SK-N-SH treated with all-trans-retinoic acid at 6 μM for 48 hours (cell line): ENCODE measurements at regions not wholly inside any gene's neighbourhood (a gene's known extent, or its start where the extent isn't known, plus 50 kb on each side); places are given as distances from the start of the nearest gene placed in this dataset.

Experiments used
- ATAC-seq: fragments of 200-7000 bp; cut with Tn5 transposase; 3 replicates; pipeline ENCODE4 v1.9.1; 2020; ENCODE audit warnings: mild to moderate bottlenecking, moderate library complexity
- BACH2 ChIP-seq: fragments of 250-450 bp; sonication (Bioruptor Pico); IDR thresholded peaks from 2 replicates; pipeline ENCODE4 v1.9.0; 2021; ENCODE audit warnings: mild to moderate bottlenecking, borderline replicate concordance
- CREB5 ChIP-seq: fragments of 250-450 bp; sonication (Bioruptor Pico); IDR thresholded peaks from 2 replicates; pipeline ENCODE4 v1.5.1; 2020; ENCODE audit warnings: low read depth, mild to moderate bottlenecking, moderate library complexity
- CSRNP3 ChIP-seq: fragments of 250-450 bp; sonication (Bioruptor Pico); IDR thresholded peaks from 2 replicates; pipeline ENCODE4 v1.5.1; 2021; ENCODE audit warnings: mild to moderate bottlenecking, moderate library complexity
- ESRRG ChIP-seq: fragments of 250-450 bp; sonication (Bioruptor Pico); IDR thresholded peaks from 2 replicates; pipeline ENCODE4 v1.6.1; 2021; ENCODE audit warnings: mild to moderate bottlenecking
- GLIS3 ChIP-seq: fragments of 250-450 bp; sonication (Bioruptor Pico); IDR thresholded peaks from 2 replicates; pipeline ENCODE4 v1.5.0; 2020; ENCODE audit warnings: mild to moderate bottlenecking, moderate library complexity
- OSR1 ChIP-seq: fragments of 250-450 bp; sonication (Bioruptor Pico); IDR thresholded peaks from 2 replicates; pipeline ENCODE4 v1.8.0; 2022; ENCODE audit warnings: moderate library complexity, mild to moderate bottlenecking, inconsistent platforms
- PATZ1 ChIP-seq: fragments of 250-450 bp; sonication (Bioruptor Pico); IDR thresholded peaks from 2 replicates; pipeline ENCODE4 v1.8.0; 2020; ENCODE audit warnings: mild to moderate bottlenecking, moderate library complexity, borderline replicate concordance
- PPARA ChIP-seq: fragments of 250-450 bp; sonication (Bioruptor Pico); IDR thresholded peaks from 2 replicates; pipeline ENCODE4 v1.5.0; 2020; ENCODE audit warnings: mild to moderate bottlenecking, borderline replicate concordance
- RARB ChIP-seq: fragments of 250-450 bp; sonication (Bioruptor Pico); IDR thresholded peaks from 2 replicates; pipeline ENCODE4 v1.8.0; 2021; ENCODE audit warnings: mild to moderate bottlenecking, moderate library complexity
- SNAI2 ChIP-seq: fragments of 250-450 bp; sonication (Bioruptor Pico); IDR thresholded peaks from 2 replicates; pipeline ENCODE4 v1.5.0; 2020; ENCODE audit warnings: mild to moderate bottlenecking, moderate library complexity
- TOX ChIP-seq: fragments of 250-450 bp; sonication (Bioruptor Pico); IDR thresholded peaks from 2 replicates; pipeline ENCODE4 v1.8.0; 2021; ENCODE audit warnings: mild to moderate bottlenecking, moderate library complexity, borderline replicate concordance
- TSHZ2 ChIP-seq: fragments of 250-450 bp; sonication (Bioruptor Pico); IDR thresholded peaks from 2 replicates; pipeline ENCODE4 v1.5.0; 2020; ENCODE audit warnings: mild to moderate bottlenecking, moderate library complexity
- ZC3H10 ChIP-seq: fragments of 250-450 bp; sonication (Bioruptor Pico); IDR thresholded peaks from 2 replicates; pipeline ENCODE4 v1.5.1; 2021; ENCODE audit warnings: mild to moderate bottlenecking, moderate library complexity
- ZNF565 ChIP-seq: fragments of 450-650 bp; formaldehyde crosslinking; conservative IDR thresholded peaks from 2 replicates; pipeline ENCODE4 v1.5.0; 2020; ENCODE audit warnings: low read depth, mild to moderate bottlenecking, moderate library complexity

GRCh38 chr6:8492536-8493133 lies 57.3 kb upstream of the SLC35B3 start:
- TF ChIP-seq PATZ1 (CRISPR knock-in tag), result no peak
- TF ChIP-seq RARB (CRISPR knock-in tag), result no peak
- no peak for TF ChIP-seq ZNF565 (CRISPR knock-in tag)
- no peak for TF ChIP-seq CREB5
- no peak for TF ChIP-seq GLIS3 (CRISPR knock-in tag)
- no peak for TF ChIP-seq CSRNP3 (CRISPR knock-in tag)
- TF ChIP-seq TSHZ2 (CRISPR knock-in tag), result no peak
- TF ChIP-seq PPARA (CRISPR knock-in tag), result no peak
- no peak for TF ChIP-seq OSR1 (CRISPR knock-in tag)
- no peak for TF ChIP-seq ZC3H10 (CRISPR knock-in tag)
- no peak for TF ChIP-seq SNAI2 (CRISPR knock-in tag)
- TF ChIP-seq TOX (CRISPR knock-in tag), result no peak
- no peak for TF ChIP-seq BACH2 (CRISPR knock-in tag)
- no peak for TF ChIP-seq ESRRG (CRISPR knock-in tag)
- TF ChIP-seq, all 23 proteins: peak for 0
- no peak for ATAC-seq
